ENCODE measurements at regions not wholly inside any gene's neighbourhood (a gene's known extent, or its start where the extent isn't known, plus 50 kb on each side); places are given as distances from the start of the nearest gene placed in this dataset.

- H3K9me3 ChIP-seq, result no peaks in the 10 kb centered on the region
- TF ChIP-seq POLR2A (IDR thresholded peaks at IDR 0.05) (no peak), CTCF (IDR thresholded peaks at IDR 0.05 in 4 of 5, conservative IDR thresholded peaks at IDR 0.05 in 1 of 5) (no peak)
- no peak overlapping the region for H3K4me3 ChIP-seq
- in situ Hi-C loops (cut with MboI; ENCODE audit: low sequenced_read_pairs in 4 of 4) (no loop called here), intact Hi-C loops (cut with DNase I; ENCODE audit: low total_unique reads) (no loop called here)
- peaks cover 10 to 33% of the 10 kb centered on the region in 2 donors for H3K4me1 ChIP-seq
- ATAC-seq (no peak), DNase-seq (no peak)
- H3K27ac ChIP-seq, result peak overlapping the region in 1 of 4 donors; percentile 23
- H3K27me3 ChIP-seq, result no peaks in the 10 kb centered on the region
- no peaks in the 10 kb centered on the region for H3K36me3 ChIP-seq
Observed at GRCh38 chr6:137334884-137335283, 115.7 kb upstream of the IFNGR1 start.

- no peak for TF ChIP-seq POLR2A (IDR thresholded peaks at IDR 0.05)
- TF ChIP-seq CTCF (IDR thresholded peaks at IDR 0.05 in 4 of 5, conservative IDR thresholded peaks at IDR 0.05 in 1 of 5), result no peak
- Histone ChIP-seq H3K4me3 (no peak overlapping the region), H3K9me3 (no peaks in the 10 kb centered on the region), H3K27me3 (no peaks in the 10 kb centered on the region), H3K4me1 (peaks cover 10 to 28% of the 10 kb centered on the region in 2 donors), H3K36me3 (no peaks in the 10 kb centered on the region), H3K27ac (peak overlapping the region in 3 of 4 donors; percentile 23 to 46 (median 37))
- DNase-seq (no peak), ATAC-seq (peak; percentile 97 to 99)
- intact Hi-C loops (cut with DNase I; ENCODE audit: low total_unique reads), result no loop called here
- in situ Hi-C loops (cut with MboI; ENCODE audit: low sequenced_read_pairs in 4 of 4), result no loop called here
Observed at GRCh38 chr6:137334094-137334493, 114.9 kb upstream of the IFNGR1 start.

- Histone ChIP-seq H3K4me1 (peaks cover 10 to 28% of the 10 kb centered on the region in 2 donors), H3K27me3 (no peaks in the 10 kb centered on the region), H3K4me3 (no peak overlapping the region), H3K9me3 (no peaks in the 10 kb centered on the region), H3K27ac (no peak overlapping the region), H3K36me3 (no peaks in the 10 kb centered on the region)
- DNase-seq (no peak), ATAC-seq (no peak)
- intact Hi-C loops (cut with DNase I; ENCODE audit: low total_unique reads), result no loop called here
- TF ChIP-seq POLR2A (IDR thresholded peaks at IDR 0.05) (no peak), CTCF (IDR thresholded peaks at IDR 0.05 in 4 of 5, conservative IDR thresholded peaks at IDR 0.05 in 1 of 5) (no peak)
- in situ Hi-C loops (cut with MboI; ENCODE audit: low sequenced_read_pairs in 4 of 4), result no loop called here
Observed at GRCh38 chr6:137332637-137333280, 113.6 kb upstream of the IFNGR1 start.

- Histone ChIP-seq H3K27ac (no peak overlapping the region), H3K36me3 (no peaks in the 10 kb centered on the region), H3K4me3 (no peak overlapping the region), H3K4me1 (no peaks in the 10 kb centered on the region), H3K9me3 (no peaks in the 10 kb centered on the region), H3K27me3 (no peaks in the 10 kb centered on the region)
- in situ Hi-C loops (cut with MboI; ENCODE audit: low sequenced_read_pairs in 4 of 4) (no loop called here), intact Hi-C loops (cut with DNase I; ENCODE audit: low total_unique reads) (no loop called here)
- no peak for TF ChIP-seq POLR2A (IDR thresholded peaks at IDR 0.05)
- TF ChIP-seq CTCF (IDR thresholded peaks at IDR 0.05 in 4 of 5, conservative IDR thresholded peaks at IDR 0.05 in 1 of 5), result no peak
- ATAC-seq (no peak), DNase-seq (no peak)
Observed at GRCh38 chr6:137323860-137324259, 104.7 kb upstream of the IFNGR1 start.

GRCh38 chr6:137320271-137320670 is 101.1 kb upstream of the IFNGR1 start:
- H3K36me3 ChIP-seq, result no peaks in the 10 kb centered on the region
- H3K27me3 ChIP-seq, result no peaks in the 10 kb centered on the region
- TF ChIP-seq POLR2A (IDR thresholded peaks at IDR 0.05), result no peak
- no peak for TF ChIP-seq CTCF (IDR thresholded peaks at IDR 0.05 in 4 of 5, conservative IDR thresholded peaks at IDR 0.05 in 1 of 5)
- H3K27ac ChIP-seq, result no peak overlapping the region
- DNase-seq (no peak), ATAC-seq (no peak)
- no peak overlapping the region for H3K4me3 ChIP-seq
- H3K9me3 ChIP-seq, result no peaks in the 10 kb centered on the region
- intact Hi-C loops (cut with DNase I; ENCODE audit: low total_unique reads) (no loop called here), in situ Hi-C loops (cut with MboI; ENCODE audit: low sequenced_read_pairs in 4 of 4) (no loop called here)
- no peaks in the 10 kb centered on the region for H3K4me1 ChIP-seq

All from gastrocnemius medialis (tissue), 4 donors.